ENCODE measurements at regions not wholly inside any gene's neighbourhood (a gene's known extent, or its start where the extent isn't known, plus 50 kb on each side); places are given as distances from the start of the nearest gene placed in this dataset.

- TF ChIP-seq ZZZ3 (IDR thresholded peaks at IDR 0.05; ENCODE audit: control insufficient read depth, insufficient read length, low read depth) (no peak), ZNF274 (IDR thresholded peaks at IDR 0.05; ENCODE audit: insufficient read depth, insufficient read length) (no peak)
Observed at GRCh38 chr6:19331089-19331488, 506.1 kb upstream of the ID4 start (continued).

- Histone ChIP-seq H3K4me1 (ENCODE audit: control insufficient read depth, insufficient read depth, low read length) (no peaks in the 10 kb centered on the region), H3K36me3 (ENCODE audit: control insufficient read depth in 2 of 2, insufficient read depth in 2 of 2, low read length in 1 of 2) (no peaks in the 10 kb centered on the region), H2AFZ (ENCODE audit: control insufficient read depth, low read depth, low read length) (no peak overlapping the region), H3K9me3 (replicated peaks; ENCODE audit: control insufficient read depth, insufficient read depth, low read length) (no peaks in the 10 kb centered on the region), H3K9ac (ENCODE audit: control insufficient read depth, insufficient read depth, low read length) (no peak overlapping the region), H3K27ac (ENCODE audit: control insufficient read depth, insufficient read depth) (no peak overlapping the region), H3K4me3 (no peak overlapping the region), H4K20me1 (ENCODE audit: control insufficient read depth, insufficient read depth) (no peaks in the 10 kb centered on the region), H3K27me3 (replicated peaks in 1 of 2; ENCODE audit: control insufficient read depth in 2 of 2, insufficient read depth in 2 of 2, low read length in 1 of 2) (no peaks in the 10 kb centered on the region), H3K4me2 (ENCODE audit: control insufficient read depth, insufficient read depth) (no peak overlapping the region), H3K79me2 (ENCODE audit: control insufficient read depth, insufficient read depth, low read length) (no peaks in the 10 kb centered on the region)
- SMC1A ChIA-PET (ENCODE audit: uncharacterized antibody, unreplicated experiment), result no interaction called here
- DNase-seq (ENCODE audit: low read depth, low spot score) (no peak), FAIRE-seq (no peak), ATAC-seq (no peak)
- BruUV-seq (replicated peaks), result no TSS peak
- intact Hi-C loops (cut with micrococcal nuclease; ENCODE audit: unreplicated experiment), result no loop called here
- POLR2A ChIA-PET, result no interaction called here
- CTCF ChIA-PET, result no interaction called here
- WGBS (ENCODE audit: insufficient coverage, insufficient replicate concordance, low lambda C conversion rate, missing lambda C conversion rate), result 29% methylated on average over 7 of the region's 7 CpGs
- in situ Hi-C loops (cut with MboI), result no loop called here
- RAD21 ChIA-PET (ENCODE audit: unreplicated experiment), result no interaction called here
- no peak for TF ChIP-seq KAT2A (conservative IDR thresholded peaks at IDR 0.05; ENCODE audit: control insufficient read depth, low read depth, low read length)
- TF ChIP-seq, protein P1, sequence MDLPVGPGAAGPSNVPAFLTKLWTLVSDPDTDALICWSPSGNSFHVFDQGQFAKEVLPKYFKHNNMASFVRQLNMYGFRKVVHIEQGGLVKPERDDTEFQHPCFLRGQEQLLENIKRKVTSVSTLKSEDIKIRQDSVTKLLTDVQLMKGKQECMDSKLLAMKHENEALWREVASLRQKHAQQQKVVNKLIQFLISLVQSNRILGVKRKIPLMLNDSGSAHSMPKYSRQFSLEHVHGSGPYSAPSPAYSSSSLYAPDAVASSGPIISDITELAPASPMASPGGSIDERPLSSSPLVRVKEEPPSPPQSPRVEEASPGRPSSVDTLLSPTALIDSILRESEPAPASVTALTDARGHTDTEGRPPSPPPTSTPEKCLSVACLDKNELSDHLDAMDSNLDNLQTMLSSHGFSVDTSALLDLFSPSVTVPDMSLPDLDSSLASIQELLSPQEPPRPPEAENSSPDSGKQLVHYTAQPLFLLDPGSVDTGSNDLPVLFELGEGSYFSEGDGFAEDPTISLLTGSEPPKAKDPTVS (IDR thresholded peaks at IDR 0.05; ENCODE audit: low read depth, low read length), result no peak
- TF ChIP-seq, protein P2, sequence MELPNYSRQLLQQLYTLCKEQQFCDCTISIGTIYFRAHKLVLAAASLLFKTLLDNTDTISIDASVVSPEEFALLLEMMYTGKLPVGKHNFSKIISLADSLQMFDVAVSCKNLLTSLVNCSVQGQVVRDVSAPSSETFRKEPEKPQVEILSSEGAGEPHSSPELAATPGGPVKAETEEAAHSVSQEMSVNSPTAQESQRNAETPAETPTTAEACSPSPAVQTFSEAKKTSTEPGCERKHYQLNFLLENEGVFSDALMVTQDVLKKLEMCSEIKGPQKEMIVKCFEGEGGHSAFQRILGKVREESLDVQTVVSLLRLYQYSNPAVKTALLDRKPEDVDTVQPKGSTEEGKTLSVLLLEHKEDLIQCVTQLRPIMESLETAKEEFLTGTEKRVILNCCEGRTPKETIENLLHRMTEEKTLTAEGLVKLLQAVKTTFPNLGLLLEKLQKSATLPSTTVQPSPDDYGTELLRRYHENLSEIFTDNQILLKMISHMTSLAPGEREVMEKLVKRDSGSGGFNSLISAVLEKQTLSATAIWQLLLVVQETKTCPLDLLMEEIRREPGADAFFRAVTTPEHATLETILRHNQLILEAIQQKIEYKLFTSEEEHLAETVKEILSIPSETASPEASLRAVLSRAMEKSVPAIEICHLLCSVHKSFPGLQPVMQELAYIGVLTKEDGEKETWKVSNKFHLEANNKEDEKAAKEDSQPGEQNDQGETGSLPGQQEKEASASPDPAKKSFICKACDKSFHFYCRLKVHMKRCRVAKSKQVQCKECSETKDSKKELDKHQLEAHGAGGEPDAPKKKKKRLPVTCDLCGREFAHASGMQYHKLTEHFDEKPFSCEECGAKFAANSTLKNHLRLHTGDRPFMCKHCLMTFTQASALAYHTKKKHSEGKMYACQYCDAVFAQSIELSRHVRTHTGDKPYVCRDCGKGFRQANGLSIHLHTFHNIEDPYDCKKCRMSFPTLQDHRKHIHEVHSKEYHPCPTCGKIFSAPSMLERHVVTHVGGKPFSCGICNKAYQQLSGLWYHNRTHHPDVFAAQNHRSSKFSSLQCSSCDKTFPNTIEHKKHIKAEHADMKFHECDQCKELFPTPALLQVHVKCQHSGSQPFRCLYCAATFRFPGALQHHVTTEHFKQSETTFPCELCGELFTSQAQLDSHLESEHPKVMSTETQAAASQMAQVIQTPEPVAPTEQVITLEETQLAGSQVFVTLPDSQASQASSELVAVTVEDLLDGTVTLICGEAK (IDR thresholded peaks at IDR 0.05; ENCODE audit: borderline replicate concordance), result no peak
- no peak for TF ChIP-seq KLF5 (IDR thresholded peaks at IDR 0.05; ENCODE audit: partially characterized antibody)
- no peak for TF ChIP-seq EZH2 (IDR thresholded peaks at IDR 0.05; ENCODE audit: borderline replicate concordance, control insufficient read depth, low read depth, low read length)
- TF ChIP-seq CBFB (IDR thresholded peaks at IDR 0.05; ENCODE audit: low read depth), result no peak
- TF ChIP-seq, protein P3, sequence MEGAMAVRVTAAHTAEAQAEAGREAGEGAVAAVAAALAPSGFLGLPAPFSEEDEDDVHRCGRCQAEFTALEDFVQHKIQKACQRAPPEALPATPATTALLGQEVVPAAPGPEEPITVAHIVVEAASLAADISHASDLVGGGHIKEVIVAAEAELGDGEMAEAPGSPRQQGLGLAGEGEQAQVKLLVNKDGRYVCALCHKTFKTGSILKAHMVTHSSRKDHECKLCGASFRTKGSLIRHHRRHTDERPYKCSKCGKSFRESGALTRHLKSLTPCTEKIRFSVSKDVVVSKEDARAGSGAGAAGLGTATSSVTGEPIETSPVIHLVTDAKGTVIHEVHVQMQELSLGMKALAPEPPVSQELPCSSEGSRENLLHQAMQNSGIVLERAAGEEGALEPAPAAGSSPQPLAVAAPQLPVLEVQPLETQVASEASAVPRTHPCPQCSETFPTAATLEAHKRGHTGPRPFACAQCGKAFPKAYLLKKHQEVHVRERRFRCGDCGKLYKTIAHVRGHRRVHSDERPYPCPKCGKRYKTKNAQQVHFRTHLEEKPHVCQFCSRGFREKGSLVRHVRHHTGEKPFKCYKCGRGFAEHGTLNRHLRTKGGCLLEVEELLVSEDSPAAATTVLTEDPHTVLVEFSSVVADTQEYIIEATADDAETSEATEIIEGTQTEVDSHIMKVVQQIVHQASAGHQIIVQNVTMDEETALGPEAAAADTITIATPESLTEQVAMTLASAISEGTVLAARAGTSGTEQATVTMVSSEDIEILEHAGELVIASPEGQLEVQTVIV (IDR thresholded peaks at IDR 0.05; ENCODE audit: borderline replicate concordance, partially characterized antibody), result no peak
- no peak for TF ChIP-seq GABPA (IDR thresholded peaks at IDR 0.05; ENCODE audit: low read depth)
- TF ChIP-seq POU2F2 (IDR thresholded peaks at IDR 0.05; ENCODE audit: borderline replicate concordance, low read depth, low read length), result no peak
- no peak for TF ChIP-seq NFYA (IDR thresholded peaks at IDR 0.05; ENCODE audit: borderline replicate concordance, low read depth, low read length)
- TF ChIP-seq GATAD2B (conservative IDR thresholded peaks at IDR 0.05; ENCODE audit: low read depth), result no peak
- no peak for TF ChIP-seq SIN3A (IDR thresholded peaks at IDR 0.05; ENCODE audit: low read depth, low read length)
Observed at GRCh38 chr6:19332806-19333460, 504.2 kb upstream of the ID4 start.

Measured in GM12878 (cell line).